ENCODE measurements at regions not wholly inside any gene's neighbourhood (a gene's known extent, or its start where the extent isn't known, plus 50 kb on each side); places are given as distances from the start of the nearest gene placed in this dataset.

DNA sequence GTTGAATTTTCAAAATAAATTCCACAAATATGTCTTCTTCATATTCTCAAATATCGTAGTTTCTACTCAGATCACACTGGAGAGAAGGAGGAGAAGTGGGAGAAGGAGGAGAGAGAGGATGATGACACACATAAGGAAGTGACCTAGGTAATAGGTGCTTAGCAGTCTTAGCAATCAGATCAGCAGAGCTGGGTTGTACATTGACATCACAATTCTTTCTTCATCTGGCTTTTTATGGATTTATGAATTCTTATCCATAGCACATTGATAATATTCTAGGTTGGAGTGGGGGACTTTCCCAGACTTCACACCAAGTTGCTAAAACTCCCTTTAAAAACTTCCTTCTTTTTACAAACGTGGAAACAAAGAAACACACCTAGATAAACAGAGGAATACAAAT, 86.9 kb downstream of the FGF9 start:
- no peak for DNase-seq

DNA sequence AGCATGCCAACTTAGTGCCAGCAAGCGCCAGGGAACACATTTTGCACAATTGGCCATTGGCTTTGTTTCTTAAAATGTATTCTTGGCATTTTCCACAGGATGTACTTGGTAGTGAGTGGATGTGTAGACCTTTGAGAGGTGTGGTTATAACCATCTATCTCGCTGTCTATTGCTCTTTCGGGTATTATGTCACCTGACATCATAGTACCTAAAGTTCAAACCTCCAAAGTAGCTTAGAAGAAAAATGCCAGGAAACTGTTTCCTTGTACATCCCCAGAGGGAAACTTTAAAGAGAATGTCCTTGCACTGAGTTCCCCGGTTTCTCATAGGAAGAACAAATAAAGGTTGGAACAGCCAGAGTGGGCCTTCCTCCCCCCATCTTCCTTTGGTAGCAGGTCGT, 87.6 kb downstream of the FGF9 start:
- no peak for DNase-seq

DNA sequence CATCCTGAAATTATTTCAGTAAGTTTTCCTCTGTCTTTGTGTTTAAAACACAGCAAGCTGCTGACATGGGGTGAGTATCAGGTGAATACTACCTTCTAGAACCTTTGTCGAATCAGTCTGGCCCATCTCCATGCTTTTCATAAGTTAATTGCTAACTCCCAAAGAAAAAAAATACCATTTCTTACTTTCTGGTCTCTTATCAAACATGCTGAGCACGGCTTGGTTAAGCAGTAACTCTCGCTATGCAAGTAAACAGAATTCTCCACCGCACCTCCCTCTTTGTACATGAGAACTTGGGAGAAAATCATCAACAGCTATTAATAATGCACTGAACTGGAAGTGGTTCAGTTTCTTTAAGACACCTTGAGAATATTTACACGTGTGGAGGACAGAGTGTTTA, 88.6 kb downstream of the FGF9 start:
- no peak for DNase-seq

DNA sequence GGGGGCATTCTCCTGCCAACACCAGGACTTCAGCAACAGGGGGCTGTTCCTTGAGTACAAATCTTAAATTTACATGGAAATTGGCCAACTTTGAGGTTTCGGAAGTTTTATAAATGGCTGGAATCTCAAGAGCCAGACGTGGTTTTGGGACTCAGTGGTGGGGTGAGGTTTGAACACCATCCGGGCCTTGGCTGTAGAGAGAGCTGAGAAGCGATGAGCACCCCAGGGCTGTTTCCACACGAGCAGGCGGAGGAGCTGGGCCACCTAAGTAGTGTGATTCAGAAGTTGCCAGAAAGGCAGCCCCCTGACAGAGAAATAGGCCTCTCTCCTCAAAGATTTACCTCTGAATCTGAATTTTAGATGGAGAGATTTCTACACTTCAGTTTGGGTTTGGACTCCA, 89.0 kb downstream of the FGF9 start:
- no peak for DNase-seq

DNA sequence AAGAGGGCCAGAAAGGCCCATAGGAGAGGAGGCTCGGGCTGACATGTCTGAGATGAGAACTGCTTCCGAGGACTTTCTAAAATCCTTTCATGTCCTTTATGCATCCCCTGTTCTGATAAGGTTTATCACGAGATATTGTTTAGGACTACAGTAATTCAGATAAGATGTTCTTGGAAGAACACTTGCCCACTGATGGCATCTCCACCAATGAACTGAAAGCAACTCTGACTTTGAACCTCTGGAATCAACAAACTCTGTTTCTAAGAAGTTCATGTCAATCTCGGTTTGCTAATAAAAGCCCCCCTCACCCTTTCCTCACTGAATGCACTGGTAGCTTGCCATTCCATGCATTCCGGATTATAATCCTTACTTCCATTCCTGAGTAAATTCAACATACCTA, 90.9 kb downstream of the FGF9 start:
- no peak for DNase-seq

DNA sequence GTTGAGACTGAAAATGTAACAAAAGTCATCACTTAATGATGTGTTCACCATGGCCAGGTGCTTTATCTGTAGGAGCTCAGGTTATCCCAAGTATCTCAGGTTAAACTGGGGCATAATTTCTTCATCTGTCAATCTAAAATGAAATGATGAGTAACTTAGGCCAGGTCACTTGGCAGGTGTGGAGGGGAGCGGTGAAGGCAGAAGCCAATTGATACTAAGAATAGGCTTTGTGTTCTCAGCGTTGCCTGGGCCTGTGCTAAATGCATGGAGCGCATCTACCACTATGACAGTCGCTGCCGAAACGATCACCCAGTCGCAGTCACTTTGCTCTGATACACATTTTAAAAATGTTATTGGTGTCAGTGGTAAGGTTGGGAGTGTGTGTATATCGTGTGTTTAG, 91.6 kb downstream of the FGF9 start:
- no peak for DNase-seq

DNA sequence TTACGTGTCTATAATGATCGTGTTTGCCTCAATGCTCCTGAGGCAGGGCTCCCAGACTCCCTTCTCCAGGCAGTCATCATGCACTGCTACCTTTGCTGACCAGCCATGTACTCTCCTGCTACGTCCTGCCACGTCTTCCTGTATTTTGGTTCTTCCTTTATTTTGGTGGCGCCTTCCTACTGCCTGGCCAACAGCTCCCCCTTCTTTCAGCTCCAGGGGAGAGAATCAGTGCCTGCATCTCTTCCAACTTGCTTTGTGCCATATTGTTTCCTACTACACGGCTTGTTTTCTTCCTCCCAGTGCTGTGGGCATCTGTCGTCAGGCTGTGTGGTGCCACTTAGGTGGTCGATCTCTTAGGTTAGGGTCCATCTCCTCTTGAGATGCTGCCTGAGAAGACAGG, 96.2 kb downstream of the FGF9 start:
- DNase-seq, result no peak

DNA sequence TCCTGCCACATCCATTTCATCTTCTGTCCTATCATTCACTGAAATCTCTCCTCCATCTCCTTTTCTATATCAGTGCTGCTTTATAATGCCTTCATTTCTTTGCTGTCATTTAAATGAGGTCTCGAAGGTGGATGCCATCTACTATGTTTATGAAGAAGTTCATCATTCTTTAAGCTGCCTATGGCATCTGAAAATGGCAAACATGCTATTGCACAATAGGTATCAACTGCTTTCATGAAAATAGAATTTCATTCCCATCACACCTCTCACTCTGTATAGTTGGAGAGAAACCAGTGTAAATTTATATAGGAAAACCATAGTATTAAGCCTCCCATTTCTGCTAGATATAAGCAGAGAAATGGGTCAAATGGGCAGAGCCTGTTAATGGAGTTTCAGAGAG, 100.2 kb downstream of the FGF9 start:
- DNase-seq, result no peak

DNA sequence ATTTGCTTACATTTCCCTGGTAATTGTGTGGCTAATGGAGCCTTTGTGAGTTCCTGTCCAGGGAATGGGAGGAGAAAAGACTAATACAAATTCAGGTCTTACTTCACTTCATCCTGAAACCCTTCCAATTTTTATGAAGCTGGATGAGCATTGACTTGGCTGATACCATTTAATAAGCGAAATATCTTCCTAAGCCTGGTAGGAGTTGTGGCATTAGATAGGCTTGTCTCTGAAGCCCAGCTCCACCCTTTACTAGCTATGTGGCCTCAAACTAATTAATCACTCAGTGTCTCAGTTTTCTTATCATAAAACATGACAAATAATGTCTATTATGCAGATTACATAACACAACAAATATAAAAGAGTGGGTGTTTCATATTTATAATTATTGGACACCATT, 106.3 kb downstream of the FGF9 start:
- DNase-seq, result no peak

DNA sequence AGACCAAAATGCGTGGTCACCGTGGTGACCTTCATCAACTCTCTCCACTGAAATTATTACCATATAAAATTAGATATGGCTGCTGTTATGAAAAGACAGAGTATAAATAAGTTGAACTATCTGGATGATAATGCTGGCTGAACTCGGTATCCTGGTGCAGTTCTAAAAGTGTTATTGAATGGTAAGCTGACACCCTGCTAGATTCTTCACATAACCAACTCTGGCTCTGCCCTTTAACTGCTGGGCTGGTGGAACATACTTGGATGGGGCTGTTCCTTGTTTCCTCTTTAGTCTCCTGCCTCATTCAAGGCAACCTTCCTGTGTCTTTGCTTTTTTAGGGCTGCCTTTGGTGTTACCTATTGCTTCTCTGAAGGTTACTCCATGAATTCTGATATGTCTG, 106.9 kb downstream of the FGF9 start:
- DNase-seq, result no peak

DNA sequence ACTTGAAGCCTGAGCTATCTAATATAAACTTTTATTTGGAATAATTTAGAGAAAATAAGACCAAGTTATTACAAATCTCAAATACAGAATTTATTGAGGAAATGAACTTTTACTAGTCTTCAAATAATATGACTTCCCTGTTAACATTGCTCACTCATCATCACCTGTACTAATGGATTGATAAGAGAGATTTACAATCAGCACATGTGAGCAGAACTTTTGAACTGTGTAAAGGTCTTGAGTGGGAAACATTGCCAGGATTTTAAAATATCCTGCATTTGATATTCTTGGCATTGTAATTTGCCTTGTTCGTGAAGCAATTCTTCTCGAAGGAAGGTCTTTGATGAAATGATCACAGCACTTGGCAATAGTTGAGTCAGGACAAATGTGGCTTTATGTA, 111.9 kb downstream of the FGF9 start:
- no peak for DNase-seq

DNA sequence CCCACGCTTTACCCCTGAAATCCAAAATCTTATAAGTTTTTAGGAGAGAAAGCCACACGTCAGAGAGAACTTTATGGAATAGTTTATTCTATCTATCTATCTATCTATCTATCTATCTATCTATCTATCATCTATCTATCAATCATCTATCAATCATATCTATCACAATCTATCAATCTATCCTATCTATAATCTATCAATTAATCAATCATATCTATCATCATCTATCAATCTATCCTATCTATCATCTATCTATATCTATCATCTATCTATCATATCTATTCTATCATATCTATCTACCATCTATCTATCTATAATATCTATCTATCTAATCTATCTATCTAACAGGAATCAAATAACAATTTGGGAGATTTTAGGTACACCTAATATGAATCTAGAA, 115.1 kb downstream of the FGF9 start:
- no peak for DNase-seq

DNA sequence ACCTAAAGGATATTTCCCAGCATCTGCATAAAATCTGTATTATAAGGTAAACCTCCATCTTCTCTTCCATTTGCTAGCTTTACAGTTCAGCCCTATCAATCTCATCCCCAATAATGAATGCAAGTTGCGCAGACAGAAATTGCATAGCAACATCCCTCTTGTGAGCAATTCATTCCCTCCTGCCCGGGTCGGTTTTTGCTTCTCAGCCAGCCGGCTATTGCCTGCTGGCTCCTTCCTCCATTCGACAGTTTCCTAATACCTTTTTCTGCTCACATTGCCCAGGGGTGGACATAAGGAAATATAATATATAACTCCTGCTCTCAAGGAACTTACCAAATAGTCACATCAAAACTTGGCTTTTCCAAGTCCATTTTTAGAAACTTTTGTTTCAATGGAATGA, 125.2 kb downstream of the FGF9 start:
- no peak for DNase-seq

DNA sequence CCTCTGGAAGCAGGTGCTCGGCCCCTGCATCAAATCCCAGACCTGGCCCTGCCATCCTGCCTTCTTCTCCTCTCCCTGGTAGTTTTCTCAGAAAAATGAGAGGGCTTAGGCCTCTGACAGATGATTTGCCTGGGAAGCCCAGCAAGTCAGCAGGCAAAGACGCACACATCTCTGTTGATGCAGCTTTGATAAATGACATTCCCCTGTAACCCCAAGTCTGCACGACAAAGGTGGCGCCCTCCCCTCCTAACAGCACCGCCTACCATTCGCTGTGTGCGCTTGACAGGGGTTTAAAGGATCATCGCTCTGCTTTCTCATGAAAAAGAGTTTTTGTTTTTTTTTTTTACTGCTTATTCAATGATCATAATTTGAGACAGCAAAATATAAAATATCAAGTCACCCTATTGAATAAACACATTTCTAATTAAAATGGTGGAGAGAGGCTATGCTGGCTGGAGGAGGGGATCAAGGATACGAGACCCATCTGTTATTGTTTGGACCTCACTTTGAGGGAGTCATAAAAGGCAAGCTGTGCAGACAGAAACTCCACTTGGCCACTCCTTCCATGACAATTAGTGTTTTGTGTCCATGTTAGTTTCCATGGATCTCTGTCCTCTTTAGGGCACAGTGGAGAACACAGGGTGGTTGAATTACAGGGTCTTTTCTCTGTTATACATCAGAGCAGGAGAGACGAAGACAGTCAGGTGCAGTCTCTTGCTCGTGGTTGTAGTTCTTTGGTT, 126.1 kb downstream of the FGF9 start:
- no peak for DNase-seq

DNA sequence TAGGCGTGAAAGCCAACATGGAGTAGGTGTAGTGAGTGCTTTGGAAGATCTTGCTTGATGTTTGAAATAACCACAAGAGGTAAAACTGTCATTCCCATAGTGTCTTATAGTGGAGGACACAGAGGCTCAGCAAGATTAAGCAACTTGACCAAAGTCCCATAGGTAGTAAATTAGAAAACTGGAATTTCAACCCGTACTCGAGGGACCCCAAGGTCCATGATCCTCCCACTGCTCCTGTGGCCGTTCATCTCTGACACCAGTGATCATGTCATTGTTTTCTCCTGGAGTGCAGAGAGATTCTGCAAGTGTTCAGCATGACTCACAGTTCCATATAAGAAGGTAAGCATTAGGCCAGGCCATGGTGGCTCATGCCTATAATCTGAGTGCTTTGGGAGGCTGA, 126.9 kb downstream of the FGF9 start:
- no peak for DNase-seq

DNA sequence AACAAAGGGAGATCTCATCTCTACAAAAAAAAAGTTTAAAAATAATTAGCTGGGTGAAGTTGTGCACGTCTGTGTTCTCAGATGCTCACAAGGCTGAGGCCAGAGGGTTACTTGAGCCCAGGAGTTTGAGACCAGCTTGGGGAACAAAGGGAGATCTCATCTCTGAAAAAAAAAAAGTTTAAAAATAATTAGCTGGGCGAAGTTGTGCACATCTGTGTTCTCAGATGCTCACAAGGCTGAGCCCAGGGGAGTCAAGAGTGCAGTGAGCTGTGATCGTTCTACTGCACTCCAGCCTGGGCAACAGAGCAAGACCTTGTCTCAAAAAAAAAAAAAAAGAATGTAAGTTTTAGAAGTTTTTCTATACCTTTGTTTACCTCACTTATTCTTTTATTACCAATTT, 127.3 kb downstream of the FGF9 start:
- no peak for DNase-seq

DNA sequence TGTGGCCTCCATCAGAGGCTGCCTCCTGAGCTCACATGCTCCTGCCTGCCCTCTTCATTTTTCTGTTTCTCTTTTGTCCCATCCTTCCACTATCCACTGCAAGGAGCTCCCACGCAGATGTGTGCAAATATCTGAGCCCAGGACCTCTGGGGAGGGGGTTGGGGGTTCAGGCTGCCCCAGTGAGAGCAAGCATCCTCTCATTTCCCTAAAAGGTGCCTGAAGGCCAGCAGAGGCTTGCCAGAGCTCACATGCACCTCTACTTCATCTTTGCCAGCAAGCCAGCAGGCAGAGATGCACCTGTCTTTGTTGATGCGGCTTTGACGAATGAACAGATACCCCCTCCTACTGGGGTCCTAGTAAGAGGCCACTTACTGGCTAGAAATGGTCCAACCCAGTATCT, 128.8 kb downstream of the FGF9 start:
- DNase-seq, result no peak

DNA sequence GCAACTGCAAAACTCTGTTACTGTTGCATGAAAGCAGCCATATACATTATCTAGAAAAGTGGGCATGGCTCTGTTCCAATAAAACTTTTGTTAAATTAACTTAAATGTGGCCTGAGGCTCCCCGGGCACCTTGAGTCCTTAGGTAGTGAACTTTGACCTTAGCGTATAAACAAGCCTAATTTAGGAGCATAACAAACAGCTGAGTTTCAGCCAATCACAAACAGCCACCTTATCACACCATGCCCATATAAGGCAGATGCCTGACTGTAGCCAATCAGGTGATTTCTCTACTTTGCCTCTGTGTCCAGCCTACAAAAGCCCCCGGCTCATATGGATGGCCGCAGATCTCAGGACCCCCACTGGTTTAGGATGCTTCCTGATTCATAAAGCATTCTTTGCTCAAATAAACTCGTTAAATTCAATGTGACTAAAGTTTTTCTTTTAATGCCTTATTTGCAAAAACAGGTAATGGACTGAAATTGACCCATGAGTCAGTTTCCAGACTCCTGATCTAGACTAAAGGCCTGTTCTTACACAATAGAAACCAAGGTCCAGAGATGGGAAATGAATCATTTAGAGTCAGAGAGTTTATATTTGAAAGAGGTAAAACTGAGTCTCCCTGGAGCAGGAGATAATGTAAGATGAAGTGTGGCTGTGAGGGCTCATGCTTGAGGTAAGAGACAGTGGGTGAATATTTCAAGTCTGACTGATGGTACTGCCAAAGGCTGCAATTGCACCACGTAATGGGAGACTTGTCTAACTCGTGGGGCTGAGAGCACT, 130.2 kb downstream of the FGF9 start:
- no peak for DNase-seq

DNA sequence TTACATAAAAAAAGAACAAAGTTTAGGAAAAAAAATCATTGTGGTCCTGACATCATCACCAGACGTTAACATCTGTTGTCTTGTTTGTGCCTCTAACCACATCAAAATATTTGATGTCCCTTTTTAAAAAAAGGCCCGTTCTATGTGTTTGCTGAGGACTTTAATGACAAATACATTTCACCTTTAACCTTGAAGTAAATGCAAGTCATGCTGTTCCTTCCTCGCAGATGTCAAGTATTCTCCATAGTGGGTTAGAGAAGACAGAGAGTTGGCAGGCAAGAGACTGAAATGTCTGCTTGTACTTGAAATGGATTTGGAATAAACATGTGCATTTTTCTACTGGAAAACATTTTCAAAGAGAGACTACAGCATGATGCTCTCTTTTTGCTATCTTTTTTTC, 134.9 kb downstream of the FGF9 start:
- no peak for DNase-seq

DNA sequence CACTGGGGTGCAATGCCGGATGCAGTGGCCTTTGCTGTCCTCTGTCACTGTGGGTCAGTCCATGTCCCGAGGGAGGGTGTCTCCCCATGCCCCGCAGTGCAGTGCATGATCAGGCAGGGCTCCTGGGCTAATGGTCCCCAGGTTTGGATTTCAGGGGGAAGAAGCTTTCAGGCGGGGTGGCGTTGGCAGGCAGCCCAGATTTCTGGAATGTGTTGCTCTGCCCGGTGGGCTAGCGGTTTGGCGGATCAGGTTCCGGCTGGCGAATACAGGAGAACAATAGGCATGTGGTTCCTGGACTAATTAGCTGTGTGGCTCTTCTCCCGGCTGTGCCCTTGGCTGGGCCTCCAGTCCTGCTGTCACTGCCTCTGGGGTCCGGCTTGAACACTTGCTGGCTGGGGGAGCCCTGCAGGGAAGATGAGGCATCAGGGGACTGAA, 141.3 kb downstream of the FGF9 start:
- DNase-seq, result no peak

DNA sequence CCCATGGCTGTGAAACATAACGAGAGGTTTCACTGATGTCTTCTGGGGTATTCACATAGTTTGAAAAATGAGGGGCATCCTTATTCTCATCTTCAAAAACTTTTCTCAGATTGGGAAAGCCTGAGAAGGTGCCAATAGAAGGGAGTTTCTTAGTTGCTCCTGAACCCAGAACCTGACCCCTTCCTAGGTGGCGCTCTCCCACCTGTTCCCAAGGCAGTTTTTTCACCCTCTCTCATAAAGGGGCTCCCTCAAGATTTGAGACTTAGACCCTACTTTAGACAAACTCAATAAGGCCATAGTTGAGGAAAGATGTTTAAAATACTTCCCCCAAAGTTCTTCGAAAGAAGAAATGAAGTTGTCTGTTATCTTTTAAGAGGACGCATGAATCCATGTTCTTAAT, 142.2 kb downstream of the FGF9 start:
- DNase-seq, result no peak

DNA sequence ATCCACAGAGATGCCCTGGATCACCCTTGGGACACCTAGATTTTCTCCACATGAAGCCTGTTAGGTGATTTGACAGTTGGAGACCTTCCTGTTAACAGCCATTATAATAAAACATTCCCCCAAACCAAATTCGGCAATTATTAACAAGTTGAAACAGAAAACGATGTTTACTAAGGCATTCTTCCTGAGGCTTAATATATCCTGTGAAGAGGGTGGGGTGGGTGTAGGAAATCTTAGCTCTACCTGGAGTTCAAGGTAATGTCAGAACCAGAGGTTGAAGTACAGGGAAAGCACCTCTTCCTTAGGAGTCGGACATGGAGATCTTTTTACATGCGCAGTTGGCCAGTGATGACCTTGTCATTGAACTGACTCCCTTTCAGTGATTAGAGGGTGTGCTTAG, 143.0 kb downstream of the FGF9 start:
- no peak for DNase-seq

DNA sequence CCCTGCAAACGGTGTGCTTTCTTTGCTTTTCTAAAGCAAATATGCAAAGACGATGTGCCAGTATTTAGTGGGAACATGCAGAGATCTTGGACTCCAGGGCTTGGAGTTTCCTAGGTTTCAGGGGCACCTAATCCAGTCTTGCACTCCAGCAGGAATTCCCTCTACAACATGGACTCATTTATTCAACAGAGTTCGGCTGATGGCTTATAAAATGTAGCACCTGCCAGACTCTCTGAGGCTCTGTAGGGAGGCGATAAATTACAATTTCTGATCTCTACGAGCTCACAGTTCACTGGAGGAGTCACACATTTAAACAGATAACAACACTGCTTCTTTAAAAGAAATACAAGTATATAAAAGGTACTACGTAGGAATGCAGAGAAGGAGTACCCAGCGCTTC, 143.7 kb downstream of the FGF9 start:
- no peak for DNase-seq

DNA sequence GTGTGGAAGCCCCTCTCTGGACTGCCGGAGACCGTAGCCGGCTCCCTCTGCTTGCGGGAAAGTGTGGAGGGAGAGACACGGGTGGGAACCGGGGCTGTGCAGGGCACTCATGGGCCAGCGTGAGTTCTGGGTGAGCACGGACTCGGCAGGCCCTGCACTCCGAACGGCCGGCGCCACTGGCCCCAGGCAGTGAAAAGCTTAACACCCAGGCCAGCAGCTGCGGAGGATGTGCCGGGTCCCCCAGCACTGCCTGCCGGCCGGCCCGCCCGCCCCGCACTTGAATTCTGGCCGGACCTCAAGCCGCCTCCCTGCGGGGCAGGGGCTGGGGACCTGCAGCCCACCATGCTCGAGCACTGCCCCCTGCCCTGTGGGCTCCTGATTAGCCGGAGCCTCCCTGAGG, 147.0 kb downstream of the FGF9 start:
- no peak for DNase-seq

DNA sequence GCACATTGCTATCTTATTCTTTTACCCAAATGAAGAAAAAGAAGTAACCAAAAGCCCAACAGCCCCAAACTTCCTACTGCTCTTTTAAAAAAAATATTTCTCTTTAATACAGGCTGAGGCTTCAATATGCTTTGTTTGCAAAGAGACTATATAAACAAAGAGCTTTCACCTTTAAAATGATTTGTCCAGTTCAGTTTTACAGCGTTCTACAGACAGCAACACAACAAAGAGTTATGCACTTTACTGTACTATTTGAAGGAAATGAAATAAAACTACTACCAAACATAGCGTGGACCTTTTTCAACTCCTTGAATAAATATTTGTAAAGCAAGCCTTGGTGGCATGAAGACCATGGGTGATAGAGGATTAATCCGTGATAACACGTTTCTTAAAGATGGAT, 151.2 kb downstream of the FGF9 start:
- DNase-seq, result no peak
